Activated CD8-positive, alpha-beta memory T cell treated with anti-CD3 and anti-CD28 coated beads, Interleukin-2, amount 10 ng/mL, durations not matched to agents 7 days and 5 days (primary cell): ENCODE measurements at regions not wholly inside any gene's neighbourhood (a gene's known extent, or its start where the extent isn't known, plus 50 kb on each side); places are given as distances from the start of the nearest gene placed in this dataset.

Experiments used
- ATAC-seq: fragments of 150-1000 bp; cut with Tn5 transposase; one replicate; pipeline ENCODE4 v1.10.0; 2021; ENCODE audit warnings: moderate library complexity
- CTCF ChIA-PET: fragments of 350-600 bp; sonication (Branson Sonifier 250); formaldehyde crosslinking; loops from one replicate; lab custom pipeline; 2021; ENCODE audit warnings: antibody characterized with exemption; lab: Charles Lee
- DNase-seq: peaks from one replicate; pipeline ENCODE4 v3.0.0-alpha.2; 2020
- H3K27ac Mint-ChIP-seq: one replicate; pipeline ENCODE4 v1.8.0; 2021; ENCODE audit warnings: mild to moderate bottlenecking, mixed read lengths
- H3K27me3 Mint-ChIP-seq: one replicate; pipeline ENCODE4 v1.8.0; 2021; ENCODE audit warnings: mixed read lengths
- H3K36me3 Mint-ChIP-seq: one replicate; pipeline ENCODE4 v1.8.0; 2021; ENCODE audit warnings: mild to moderate bottlenecking, mixed read lengths
- H3K4me1 Mint-ChIP-seq: one replicate; pipeline ENCODE4 v1.8.0; 2021; ENCODE audit warnings: mixed read lengths
- H3K4me3 Mint-ChIP-seq: one replicate; pipeline ENCODE4 v1.8.0; 2021; ENCODE audit warnings: mild to moderate bottlenecking, moderate library complexity, mixed read lengths
- H3K9me3 Mint-ChIP-seq: one replicate; pipeline ENCODE4 v1.8.0; 2022; ENCODE audit warnings: low read depth, mixed read lengths

GRCh38 chr22:25365491-25366261, 146.2 kb downstream of the CRYBB2 start:
- DNase-seq (no peak), ATAC-seq (no peak)
- Mint-ChIP-seq H3K9me3 (no peaks in the 10 kb centered on the region), H3K4me3 (no peak overlapping the region), H3K27ac (no peak overlapping the region), H3K27me3 (no peaks in the 10 kb centered on the region), H3K36me3 (no peaks in the 10 kb centered on the region), H3K4me1 (peaks cover 15% of the 10 kb centered on the region)
- CTCF ChIA-PET: no interaction called here

GRCh38 chr22:25366408-25366807, 147.0 kb downstream of the CRYBB2 start:
- no peak overlapping the region for H3K4me3 Mint-ChIP-seq
- no peaks in the 10 kb centered on the region for H3K9me3 Mint-ChIP-seq
- CTCF ChIA-PET: no interaction called here
- H3K27ac Mint-ChIP-seq: no peak overlapping the region
- H3K4me1 Mint-ChIP-seq: peaks cover 15% of the 10 kb centered on the region
- no peaks in the 10 kb centered on the region for H3K36me3 Mint-ChIP-seq
- ATAC-seq: no peak
- no peak for DNase-seq
- H3K27me3 Mint-ChIP-seq: no peaks in the 10 kb centered on the region

GRCh38 chr22:25366876-25367466, 147.5 kb downstream of the CRYBB2 start:
- no peak for ATAC-seq
- Mint-ChIP-seq H3K9me3 (no peaks in the 10 kb centered on the region), H3K4me1 (peaks cover 15% of the 10 kb centered on the region), H3K27ac (no peak overlapping the region), H3K27me3 (no peaks in the 10 kb centered on the region), H3K4me3 (no peak overlapping the region), H3K36me3 (peaks cover under 1% of the 10 kb centered on the region)
- no peak for DNase-seq
- CTCF ChIA-PET: no interaction called here

- H3K36me3 Mint-ChIP-seq: peaks cover 2% of the 10 kb centered on the region
- no peaks in the 10 kb centered on the region for H3K9me3 Mint-ChIP-seq
- peaks cover 15% of the 10 kb centered on the region for H3K4me1 Mint-ChIP-seq
- no peak overlapping the region for H3K4me3 Mint-ChIP-seq
- no peak overlapping the region for H3K27ac Mint-ChIP-seq
- DNase-seq: no peak
- CTCF ChIA-PET: interaction anchor here (1.3 kb wide), 1 partner anchor 80 kb away, joined by 4 read pairs; no protein-coding TSS in a partner anchor
- ATAC-seq: no peak
- no peaks in the 10 kb centered on the region for H3K27me3 Mint-ChIP-seq
Measured at GRCh38 chr22:25367756-25368155, 148.3 kb downstream of the CRYBB2 start.

GRCh38 chr22:25368271-25368670, 148.8 kb downstream of the CRYBB2 start:
- H3K4me1 Mint-ChIP-seq: peaks cover 15% of the 10 kb centered on the region
- no peak for DNase-seq
- CTCF ChIA-PET: interaction anchor here (1.3 kb wide), 1 partner anchor 80 kb away, joined by 4 read pairs; no protein-coding TSS in a partner anchor
- H3K27ac Mint-ChIP-seq: peak overlapping the region; percentile 13
- H3K36me3 Mint-ChIP-seq: peaks cover 2% of the 10 kb centered on the region
- no peaks in the 10 kb centered on the region for H3K9me3 Mint-ChIP-seq
- no peak for ATAC-seq
- H3K27me3 Mint-ChIP-seq: no peaks in the 10 kb centered on the region
- no peak overlapping the region for H3K4me3 Mint-ChIP-seq

- CTCF ChIA-PET: no interaction called here
- H3K27me3 Mint-ChIP-seq: no peaks in the 10 kb centered on the region
- H3K4me1 Mint-ChIP-seq: peaks cover 12% of the 10 kb centered on the region
- no peak for DNase-seq
- H3K4me3 Mint-ChIP-seq: no peak overlapping the region
- no peaks in the 10 kb centered on the region for H3K9me3 Mint-ChIP-seq
- ATAC-seq: no peak
- H3K27ac Mint-ChIP-seq: no peak overlapping the region
- H3K36me3 Mint-ChIP-seq: peaks cover 2% of the 10 kb centered on the region
Measured at GRCh38 chr22:25369041-25369440, 149.6 kb downstream of the CRYBB2 start.

- peaks cover 7% of the 10 kb centered on the region for H3K4me1 Mint-ChIP-seq
- H3K36me3 Mint-ChIP-seq: peaks cover 2% of the 10 kb centered on the region
- no peaks in the 10 kb centered on the region for H3K9me3 Mint-ChIP-seq
- CTCF ChIA-PET: interaction anchor here (0.6 kb wide), 1 partner anchor 1071 kb away, joined by 3 read pairs; no protein-coding TSS in a partner anchor
- H3K27me3 Mint-ChIP-seq: no peaks in the 10 kb centered on the region
- ATAC-seq (no peak), DNase-seq (no peak)
- no peak overlapping the region for H3K4me3 Mint-ChIP-seq
- H3K27ac Mint-ChIP-seq: no peak overlapping the region
Measured at GRCh38 chr22:25370322-25370721, 150.9 kb downstream of the CRYBB2 start.

- CTCF ChIA-PET: interaction anchor here (0.5 kb wide), 1 partner anchor 316 kb away, joined by 3 read pairs; no protein-coding TSS in a partner anchor
- Mint-ChIP-seq H3K9me3 (no peaks in the 10 kb centered on the region), H3K27me3 (no peaks in the 10 kb centered on the region), H3K27ac (no peak overlapping the region), H3K4me3 (no peak overlapping the region), H3K4me1 (peaks cover 7% of the 10 kb centered on the region), H3K36me3 (peaks cover 2% of the 10 kb centered on the region)
- ATAC-seq: no peak
- no peak for DNase-seq
Measured at GRCh38 chr22:25372000-25372595, 152.7 kb downstream of the CRYBB2 start.

- Mint-ChIP-seq H3K27ac (no peak overlapping the region), H3K27me3 (no peaks in the 10 kb centered on the region), H3K4me3 (no peak overlapping the region), H3K4me1 (peaks cover 6% of the 10 kb centered on the region), H3K36me3 (peaks cover 7% of the 10 kb centered on the region), H3K9me3 (no peaks in the 10 kb centered on the region)
- ATAC-seq (no peak), DNase-seq (no peak)
- CTCF ChIA-PET: no interaction called here
Measured at GRCh38 chr22:25373961-25374360, 154.5 kb downstream of the CRYBB2 start.

GRCh38 chr22:25374869-25375268, 155.4 kb downstream of the CRYBB2 start:
- ATAC-seq (no peak), DNase-seq (no peak)
- H3K36me3 Mint-ChIP-seq: peaks cover 7% of the 10 kb centered on the region
- CTCF ChIA-PET: no interaction called here
- H3K27me3 Mint-ChIP-seq: no peaks in the 10 kb centered on the region
- H3K4me3 Mint-ChIP-seq: no peak overlapping the region
- peaks cover 6% of the 10 kb centered on the region for H3K4me1 Mint-ChIP-seq
- H3K9me3 Mint-ChIP-seq: no peaks in the 10 kb centered on the region
- H3K27ac Mint-ChIP-seq: peak overlapping the region; percentile 31

GRCh38 chr22:25375683-25376082, 156.2 kb downstream of the CRYBB2 start:
- CTCF ChIA-PET: no interaction called here
- no peak overlapping the region for H3K27ac Mint-ChIP-seq

GRCh38 chr22:25377699-25378098, 158.3 kb downstream of the CRYBB2 start:
- no peak for ATAC-seq
- Mint-ChIP-seq H3K27me3 (no peaks in the 10 kb centered on the region), H3K4me3 (no peak overlapping the region), H3K4me1 (peaks cover 6% of the 10 kb centered on the region), H3K36me3 (peaks cover 8% of the 10 kb centered on the region), H3K9me3 (no peaks in the 10 kb centered on the region), H3K27ac (no peak overlapping the region)
- CTCF ChIA-PET: no interaction called here
- no peak for DNase-seq

More at GRCh38 chr22:25375683-25376082, 156.2 kb downstream of the CRYBB2 start:
- H3K9me3 Mint-ChIP-seq: no peaks in the 10 kb centered on the region
- no peak overlapping the region for H3K4me3 Mint-ChIP-seq
- ATAC-seq (no peak), DNase-seq (no peak)
- H3K36me3 Mint-ChIP-seq: peaks cover 10% of the 10 kb centered on the region
- peaks cover 6% of the 10 kb centered on the region for H3K4me1 Mint-ChIP-seq
- no peaks in the 10 kb centered on the region for H3K27me3 Mint-ChIP-seq

GRCh38 chr22:25380122-25380747, 160.8 kb downstream of the CRYBB2 start:
- H3K4me3 Mint-ChIP-seq: no peak overlapping the region
- peaks cover 8% of the 10 kb centered on the region for H3K36me3 Mint-ChIP-seq
- H3K27me3 Mint-ChIP-seq: no peaks in the 10 kb centered on the region
- no peak for ATAC-seq
- DNase-seq: no peak
- CTCF ChIA-PET: interaction anchor here (1.6 kb wide), 1 partner anchor 67 kb away, joined by 3 read pairs; no protein-coding TSS in a partner anchor
- H3K4me1 Mint-ChIP-seq: peaks cover 1% of the 10 kb centered on the region
- no peaks in the 10 kb centered on the region for H3K9me3 Mint-ChIP-seq
- no peak overlapping the region for H3K27ac Mint-ChIP-seq
